WTC11 (cell line): ENCODE measurements at regions not wholly inside any gene's neighbourhood (a gene's known extent, or its start where the extent isn't known, plus 50 kb on each side); places are given as distances from the start of the nearest gene placed in this dataset.

Experiments used
- ATAC-seq: fragments of 200-7000 bp; cut with Tn5 transposase; 2 replicates; pipeline ENCODE4 v1.10.0; 2021; ENCODE audit warnings: mild to moderate bottlenecking, moderate library complexity
- CTCF ChIA-PET: fragments of 300-600 bp; sonication (Branson Sonifier 250); formaldehyde crosslinking; loops from one replicate; lab custom pipeline; 2021; ENCODE audit warnings: antibody characterized with exemption; lab: Charles Lee
- POLR2A ChIA-PET: fragments of 350-600 bp; sonication (Branson Sonifier 250); formaldehyde crosslinking; loops from one replicate; lab custom pipeline; 2021; ENCODE audit warnings: antibody characterized with exemption; lab: Charles Lee
- DNase-seq: peaks from one replicate; pipeline ENCODE4 v3.0.0; 2021; ENCODE audit warnings: low spot score
- H3K27ac Mint-ChIP-seq: 2 replicates; pipeline ENCODE4 v1.8.0; 2021; ENCODE audit warnings: mixed read lengths
- H3K27me3 Mint-ChIP-seq: 2 replicates; pipeline ENCODE4 v1.8.0; 2021; ENCODE audit warnings: low read depth, mild to moderate bottlenecking, moderate library complexity, mixed read lengths
- H3K36me3 Mint-ChIP-seq: 2 replicates; pipeline ENCODE4 v1.8.0; 2021; ENCODE audit warnings: mixed read lengths
- H3K4me1 Mint-ChIP-seq: 2 replicates; pipeline ENCODE4 v1.8.0; 2022; ENCODE audit warnings: mixed read lengths
- H3K4me3 Mint-ChIP-seq: 2 replicates; pipeline ENCODE4 v1.8.0; 2021; ENCODE audit warnings: mild to moderate bottlenecking, moderate library complexity, mixed read lengths
- H3K9me3 Mint-ChIP-seq: 2 replicates; pipeline ENCODE4 v1.8.0; 2021; ENCODE audit warnings: mixed read lengths
- CBFB ChIP-seq: sonication (generic); formaldehyde crosslinking; IDR thresholded peaks from 2 replicates; pipeline ENCODE4 v1.8.1; 2022; ENCODE audit warnings: mild to moderate bottlenecking, low read depth, missing genetic modification reagents
- E2F1 ChIP-seq: sonication (generic); formaldehyde crosslinking; IDR thresholded peaks from 2 replicates; pipeline ENCODE4 v1.8.0; 2022; ENCODE audit warnings: mild to moderate bottlenecking, missing genetic modification reagents
- EMX1 ChIP-seq: fragments of 250-450 bp; sonication (Bioruptor Pico); IDR thresholded peaks from 2 replicates; pipeline ENCODE4 v1.8.0; 2021; ENCODE audit warnings: mild to moderate bottlenecking
- ERG ChIP-seq: fragments of 250-450 bp; sonication (Bioruptor Pico); IDR thresholded peaks from 2 replicates; pipeline ENCODE4 v1.8.0; 2021; ENCODE audit warnings: mild to moderate bottlenecking
- FOXK1 ChIP-seq: sonication (generic); formaldehyde crosslinking; IDR thresholded peaks from 2 replicates; pipeline ENCODE4 v1.8.0; 2022; ENCODE audit warnings: mild to moderate bottlenecking, moderate library complexity, missing genetic modification reagents
- FOXP4 ChIP-seq: sonication (generic); formaldehyde crosslinking; IDR thresholded peaks from 2 replicates; pipeline ENCODE4 v1.8.0; 2022; ENCODE audit warnings: mild to moderate bottlenecking, missing genetic modification reagents
- MLX ChIP-seq: sonication (generic); formaldehyde crosslinking; IDR thresholded peaks from 2 replicates; pipeline ENCODE4 v1.8.1; 2023; ENCODE audit warnings: mild to moderate bottlenecking, missing genetic modification reagents, moderate library complexity
- NFE2L1 ChIP-seq: sonication (generic); formaldehyde crosslinking; IDR thresholded peaks from 2 replicates; pipeline ENCODE4 v1.8.1; 2023; ENCODE audit warnings: missing genetic modification reagents
- TP53 ChIP-seq: sonication (generic); formaldehyde crosslinking; IDR thresholded peaks from 2 replicates; pipeline ENCODE4 v1.8.1; 2023; ENCODE audit warnings: mild to moderate bottlenecking, missing genetic modification reagents
- USF1 ChIP-seq: sonication (generic); formaldehyde crosslinking; IDR thresholded peaks from 2 replicates; pipeline ENCODE4 v1.8.0; 2022; ENCODE audit warnings: mild to moderate bottlenecking, missing genetic modification reagents
- ZBTB21 ChIP-seq: sonication (generic); formaldehyde crosslinking; IDR thresholded peaks from 2 replicates; pipeline ENCODE4 v1.8.1; 2023; ENCODE audit warnings: mild to moderate bottlenecking, missing genetic modification reagents, borderline replicate concordance
- ZNF416 ChIP-seq: fragments of 250-450 bp; sonication (Bioruptor Pico); IDR thresholded peaks from 2 replicates; pipeline ENCODE4 v1.9.0; 2021; ENCODE audit warnings: mild to moderate bottlenecking, inconsistent platforms
- TF ChIP-seq, protein P1 (sequence below): fragments of 250-450 bp; sonication (Bioruptor Pico); IDR thresholded peaks from 2 replicates; pipeline ENCODE4 v2.1.2; 2022; ENCODE audit warnings: mild to moderate bottlenecking, moderate library complexity
- TF ChIP-seq, protein P2 (sequence below): sonication (generic); formaldehyde crosslinking; conservative IDR thresholded peaks from 2 replicates; pipeline ENCODE4 v1.8.1; 2023; ENCODE audit warnings: mild to moderate bottlenecking, low read depth, missing genetic modification reagents, moderate library complexity
- TF ChIP-seq, protein P3 (sequence below): sonication (generic); formaldehyde crosslinking; IDR thresholded peaks from 2 replicates; pipeline ENCODE4 v1.8.1; 2023; ENCODE audit warnings: mild to moderate bottlenecking, missing genetic modification reagents
- TF ChIP-seq, protein P4 (sequence below): sonication (generic); formaldehyde crosslinking; IDR thresholded peaks from 2 replicates; pipeline ENCODE4 v1.8.1; 2022; ENCODE audit warnings: low read depth, missing genetic modification reagents, borderline replicate concordance

DNA sequence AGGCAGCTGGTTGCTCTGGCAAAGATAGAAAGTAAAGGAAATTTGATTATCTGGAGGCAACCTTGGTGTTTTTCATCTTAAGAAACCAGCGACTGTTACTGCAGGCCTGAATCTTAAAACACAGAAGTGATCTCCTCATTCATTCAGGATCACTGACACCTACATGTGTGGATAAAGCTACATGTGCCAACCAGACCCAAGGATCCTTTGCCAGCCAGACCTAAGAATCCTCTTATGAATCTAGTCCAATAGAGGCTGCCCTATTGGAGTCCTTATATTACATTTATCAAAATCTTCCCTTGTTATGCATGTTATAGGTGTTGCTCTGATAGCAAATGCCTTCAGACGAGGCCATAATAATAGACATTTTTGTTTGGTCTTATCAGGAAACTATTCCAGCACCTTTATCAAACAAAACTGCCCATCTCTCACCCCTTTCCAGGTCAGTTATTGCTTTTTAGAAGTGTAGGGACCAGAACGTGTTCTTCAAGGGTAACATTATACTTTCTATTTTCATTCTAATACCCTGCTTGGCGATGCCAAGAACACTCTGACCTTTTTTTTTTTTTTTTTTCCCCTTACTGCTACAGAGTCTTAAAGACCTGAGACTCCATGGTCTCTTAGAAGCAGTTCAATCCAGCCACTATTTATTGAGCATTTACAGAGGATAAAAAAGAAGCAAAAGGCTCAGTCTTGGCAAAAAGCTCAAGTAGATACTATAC, 175.5 kb upstream of the PTBP2 start:
- no peak overlapping the region for H3K4me3 Mint-ChIP-seq
- ATAC-seq (no peak), DNase-seq (no peak)
- no peaks in the 10 kb centered on the region for H3K36me3 Mint-ChIP-seq
- no peak overlapping the region for H3K27ac Mint-ChIP-seq
- no peak for TF ChIP-seq ERG (CRISPR knock-in tag)
- ChIA-PET CTCF (no interaction called here), POLR2A (interaction anchor here (0.7 kb wide), 1 partner anchor 254 kb away, joined by 6 read pairs; no protein-coding TSS in a partner anchor)
- 0 out of 2 replicates have a peak, but pooled peaks cover under 1% of the 10 kb centered on the region for H3K9me3 Mint-ChIP-seq
- H3K4me1 Mint-ChIP-seq = peaks cover 36% of the 10 kb centered on the region
- H3K27me3 Mint-ChIP-seq = no peaks in the 10 kb centered on the region

DNA sequence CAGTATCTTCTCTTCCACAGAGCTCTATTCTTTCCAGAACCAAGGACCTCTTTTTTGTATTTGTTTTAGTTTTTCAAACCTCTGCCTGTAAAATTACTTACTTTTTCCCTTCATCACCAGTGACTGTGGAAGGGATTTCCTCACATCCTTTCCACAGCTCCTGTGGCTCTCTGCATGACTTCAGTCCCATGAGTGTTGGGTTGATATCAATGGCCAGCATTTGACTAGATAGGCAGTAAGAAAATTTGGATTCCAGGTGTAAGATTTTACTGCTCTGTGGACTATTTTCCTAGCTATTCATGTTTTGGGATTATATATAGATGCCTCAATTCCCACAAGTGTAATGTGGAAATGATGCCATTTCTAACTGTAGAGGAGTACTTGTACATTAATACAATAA, 171.5 kb upstream of the PTBP2 start:
- ATAC-seq = no peak
- Mint-ChIP-seq H3K27ac (no peak overlapping the region), H3K36me3 (no peaks in the 10 kb centered on the region)
- ChIA-PET CTCF (no interaction called here), POLR2A (no interaction called here)
- TF ChIP-seq, protein P1, sequence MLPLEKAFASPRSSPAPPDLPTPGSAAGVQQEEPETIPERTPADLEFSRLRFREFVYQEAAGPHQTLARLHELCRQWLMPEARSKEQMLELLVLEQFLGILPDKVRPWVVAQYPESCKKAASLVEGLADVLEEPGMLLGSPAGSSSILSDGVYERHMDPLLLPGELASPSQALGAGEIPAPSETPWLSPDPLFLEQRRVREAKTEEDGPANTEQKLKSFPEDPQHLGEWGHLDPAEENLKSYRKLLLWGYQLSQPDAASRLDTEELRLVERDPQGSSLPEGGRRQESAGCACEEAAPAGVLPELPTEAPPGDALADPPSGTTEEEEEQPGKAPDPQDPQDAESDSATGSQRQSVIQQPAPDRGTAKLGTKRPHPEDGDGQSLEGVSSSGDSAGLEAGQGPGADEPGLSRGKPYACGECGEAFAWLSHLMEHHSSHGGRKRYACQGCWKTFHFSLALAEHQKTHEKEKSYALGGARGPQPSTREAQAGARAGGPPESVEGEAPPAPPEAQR (CRISPR knock-in tag) = no peak
- TF ChIP-seq ZBTB21 (CRISPR knock-in tag) (no peak), CBFB (CRISPR knock-in tag) (no peak), ZNF416 (CRISPR knock-in tag) (no peak)
- TF ChIP-seq, protein P2, sequence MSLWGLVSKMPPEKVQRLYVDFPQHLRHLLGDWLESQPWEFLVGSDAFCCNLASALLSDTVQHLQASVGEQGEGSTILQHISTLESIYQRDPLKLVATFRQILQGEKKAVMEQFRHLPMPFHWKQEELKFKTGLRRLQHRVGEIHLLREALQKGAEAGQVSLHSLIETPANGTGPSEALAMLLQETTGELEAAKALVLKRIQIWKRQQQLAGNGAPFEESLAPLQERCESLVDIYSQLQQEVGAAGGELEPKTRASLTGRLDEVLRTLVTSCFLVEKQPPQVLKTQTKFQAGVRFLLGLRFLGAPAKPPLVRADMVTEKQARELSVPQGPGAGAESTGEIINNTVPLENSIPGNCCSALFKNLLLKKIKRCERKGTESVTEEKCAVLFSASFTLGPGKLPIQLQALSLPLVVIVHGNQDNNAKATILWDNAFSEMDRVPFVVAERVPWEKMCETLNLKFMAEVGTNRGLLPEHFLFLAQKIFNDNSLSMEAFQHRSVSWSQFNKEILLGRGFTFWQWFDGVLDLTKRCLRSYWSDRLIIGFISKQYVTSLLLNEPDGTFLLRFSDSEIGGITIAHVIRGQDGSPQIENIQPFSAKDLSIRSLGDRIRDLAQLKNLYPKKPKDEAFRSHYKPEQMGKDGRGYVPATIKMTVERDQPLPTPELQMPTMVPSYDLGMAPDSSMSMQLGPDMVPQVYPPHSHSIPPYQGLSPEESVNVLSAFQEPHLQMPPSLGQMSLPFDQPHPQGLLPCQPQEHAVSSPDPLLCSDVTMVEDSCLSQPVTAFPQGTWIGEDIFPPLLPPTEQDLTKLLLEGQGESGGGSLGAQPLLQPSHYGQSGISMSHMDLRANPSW = no peak
- TF ChIP-seq, all 79 proteins: peak for 0
- Mint-ChIP-seq H3K9me3 (no peaks in the 10 kb centered on the region), H3K4me3 (no peak overlapping the region), H3K27me3 (no peaks in the 10 kb centered on the region), H3K4me1 (peaks cover 23% of the 10 kb centered on the region)
- DNase-seq = no peak

- H3K27me3 Mint-ChIP-seq = no peaks in the 10 kb centered on the region
- no peaks in the 10 kb centered on the region for H3K9me3 Mint-ChIP-seq
- no peaks in the 10 kb centered on the region for H3K36me3 Mint-ChIP-seq
- peaks cover 14% of the 10 kb centered on the region for H3K4me1 Mint-ChIP-seq
- H3K4me3 Mint-ChIP-seq = no peak overlapping the region
- no peak overlapping the region for H3K27ac Mint-ChIP-seq
- no peak for DNase-seq
- ChIA-PET CTCF (no interaction called here), POLR2A (no interaction called here)
- ATAC-seq = no peak
- TF ChIP-seq FOXK1 (no peak), USF1 (CRISPR knock-in tag) (no peak), MLX (CRISPR knock-in tag) (no peak), FOXP4 (no peak), NFE2L1 (no peak), TP53 (CRISPR knock-in tag) (no peak), EMX1 (CRISPR knock-in tag) (no peak), E2F1 (CRISPR knock-in tag) (no peak)
- TF ChIP-seq, protein P3, sequence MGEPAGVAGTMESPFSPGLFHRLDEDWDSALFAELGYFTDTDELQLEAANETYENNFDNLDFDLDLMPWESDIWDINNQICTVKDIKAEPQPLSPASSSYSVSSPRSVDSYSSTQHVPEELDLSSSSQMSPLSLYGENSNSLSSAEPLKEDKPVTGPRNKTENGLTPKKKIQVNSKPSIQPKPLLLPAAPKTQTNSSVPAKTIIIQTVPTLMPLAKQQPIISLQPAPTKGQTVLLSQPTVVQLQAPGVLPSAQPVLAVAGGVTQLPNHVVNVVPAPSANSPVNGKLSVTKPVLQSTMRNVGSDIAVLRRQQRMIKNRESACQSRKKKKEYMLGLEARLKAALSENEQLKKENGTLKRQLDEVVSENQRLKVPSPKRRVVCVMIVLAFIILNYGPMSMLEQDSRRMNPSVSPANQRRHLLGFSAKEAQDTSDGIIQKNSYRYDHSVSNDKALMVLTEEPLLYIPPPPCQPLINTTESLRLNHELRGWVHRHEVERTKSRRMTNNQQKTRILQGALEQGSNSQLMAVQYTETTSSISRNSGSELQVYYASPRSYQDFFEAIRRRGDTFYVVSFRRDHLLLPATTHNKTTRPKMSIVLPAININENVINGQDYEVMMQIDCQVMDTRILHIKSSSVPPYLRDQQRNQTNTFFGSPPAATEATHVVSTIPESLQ (CRISPR knock-in tag) = no peak
- TF ChIP-seq, protein P4, sequence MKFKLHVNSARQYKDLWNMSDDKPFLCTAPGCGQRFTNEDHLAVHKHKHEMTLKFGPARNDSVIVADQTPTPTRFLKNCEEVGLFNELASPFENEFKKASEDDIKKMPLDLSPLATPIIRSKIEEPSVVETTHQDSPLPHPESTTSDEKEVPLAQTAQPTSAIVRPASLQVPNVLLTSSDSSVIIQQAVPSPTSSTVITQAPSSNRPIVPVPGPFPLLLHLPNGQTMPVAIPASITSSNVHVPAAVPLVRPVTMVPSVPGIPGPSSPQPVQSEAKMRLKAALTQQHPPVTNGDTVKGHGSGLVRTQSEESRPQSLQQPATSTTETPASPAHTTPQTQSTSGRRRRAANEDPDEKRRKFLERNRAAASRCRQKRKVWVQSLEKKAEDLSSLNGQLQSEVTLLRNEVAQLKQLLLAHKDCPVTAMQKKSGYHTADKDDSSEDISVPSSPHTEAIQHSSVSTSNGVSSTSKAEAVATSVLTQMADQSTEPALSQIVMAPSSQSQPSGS (CRISPR knock-in tag) = no peak
Observed at GRCh38 chr1:96552451-96552850, 169.1 kb upstream of the PTBP2 start.
